NT2/D1 (cell line): ENCODE measurements at regions not wholly inside any gene's neighbourhood (a gene's known extent, or its start where the extent isn't known, plus 50 kb on each side); places are given as distances from the start of the nearest gene placed in this dataset.
"Not testable (repeated sequence)": the region's sequence is repeated elsewhere in the genome, so short reads cannot be mapped to it uniquely, and the experiment has no call there.

Source experiments
- DNase-seq: peaks from one replicate; pipeline ENCODE4 v3.0.0-alpha.2; 2011; ENCODE audit warnings: low read depth, low spot score
- H3K27me3 ChIP-seq: 2 replicates; pipeline ENCODE4 v1.6.0; 2011; ENCODE audit warnings: mild to moderate bottlenecking; ENCODE audit not compliant: insufficient read length, insufficient read depth
- H3K36me3 ChIP-seq: 2 replicates; pipeline ENCODE4 v1.6.1; 2011; ENCODE audit warnings: mild to moderate bottlenecking, low read length, mixed read lengths; ENCODE audit not compliant: insufficient read depth, insufficient read length
- H3K4me1 ChIP-seq: 2 replicates; pipeline ENCODE4 v1.5.1; 2011; ENCODE audit not compliant: insufficient read depth, insufficient read length
- H3K4me3 ChIP-seq: 2 replicates; pipeline ENCODE4 v1.5.1; 2011; ENCODE audit warnings: low read depth; ENCODE audit not compliant: insufficient read length
- H3K9ac ChIP-seq: 2 replicates; pipeline ENCODE4 v1.6.0; 2011; ENCODE audit warnings: low read depth; ENCODE audit not compliant: insufficient read length
- H3K9me3 ChIP-seq: 2 replicates; pipeline ENCODE4 v1.5.1; 2011; ENCODE audit warnings: mild to moderate bottlenecking, low read length; ENCODE audit not compliant: insufficient read depth
- SUZ12 ChIP-seq: IDR thresholded peaks from 2 replicates; pipeline ENCODE4 v1.6.1; 2011; ENCODE audit not compliant: insufficient read length, insufficient read depth; ENCODE audit errors: extremely low read depth
- YY1 ChIP-seq: IDR thresholded peaks from 2 replicates; pipeline ENCODE4 v1.6.1; 2011; ENCODE audit not compliant: insufficient read length, insufficient read depth
- ZNF274 ChIP-seq: IDR thresholded peaks from 2 replicates; pipeline ENCODE4 v1.6.1; 2011; ENCODE audit warnings: mild to moderate bottlenecking, low read depth, low read length

DNA sequence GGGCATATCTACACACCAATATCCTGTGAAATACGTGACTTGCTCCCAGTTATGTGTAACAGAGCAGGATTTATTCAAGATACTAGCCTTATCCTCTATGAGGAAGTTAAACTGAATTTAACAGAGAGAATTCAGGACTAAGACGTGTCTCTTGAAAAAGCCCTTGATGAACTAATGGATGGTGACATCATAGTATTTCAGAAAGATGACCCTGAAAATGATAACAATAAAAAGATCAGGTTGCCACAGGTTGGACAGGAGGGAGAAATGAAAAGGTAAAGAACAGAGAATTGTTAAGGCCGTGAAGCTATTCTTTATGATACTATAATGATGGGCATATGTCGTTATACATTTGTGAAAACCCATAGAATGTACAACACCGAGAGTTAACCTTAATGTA is 56.2 kb upstream of the EFNA5 start:
- H3K27me3 ChIP-seq = no peaks in the 10 kb centered on the region
- no peak for TF ChIP-seq YY1
- no peak for TF ChIP-seq SUZ12
- TF ChIP-seq ZNF274 = no peak
- no peak overlapping the region for H3K9ac ChIP-seq
- H3K36me3 ChIP-seq = no peaks in the 10 kb centered on the region
- no peaks in the 10 kb centered on the region for H3K9me3 ChIP-seq
- DNase-seq = no peak
- H3K4me3 ChIP-seq = no peak overlapping the region
- H3K4me1 ChIP-seq = no peaks in the 10 kb centered on the region

- no peak for DNase-seq
- TF ChIP-seq YY1 (no peak), SUZ12 (no peak), ZNF274 (no peak)
- Histone ChIP-seq H3K4me3 (no peak overlapping the region), H3K9me3 (no peaks in the 10 kb centered on the region), H3K4me1 (no peaks in the 10 kb centered on the region), H3K9ac (no peak overlapping the region), H3K36me3 (no peaks in the 10 kb centered on the region), H3K27me3 (no peaks in the 10 kb centered on the region)
These were observed 53.9 kb upstream of the EFNA5 start for GRCh38 chr5:107724642-107725041.

DNA sequence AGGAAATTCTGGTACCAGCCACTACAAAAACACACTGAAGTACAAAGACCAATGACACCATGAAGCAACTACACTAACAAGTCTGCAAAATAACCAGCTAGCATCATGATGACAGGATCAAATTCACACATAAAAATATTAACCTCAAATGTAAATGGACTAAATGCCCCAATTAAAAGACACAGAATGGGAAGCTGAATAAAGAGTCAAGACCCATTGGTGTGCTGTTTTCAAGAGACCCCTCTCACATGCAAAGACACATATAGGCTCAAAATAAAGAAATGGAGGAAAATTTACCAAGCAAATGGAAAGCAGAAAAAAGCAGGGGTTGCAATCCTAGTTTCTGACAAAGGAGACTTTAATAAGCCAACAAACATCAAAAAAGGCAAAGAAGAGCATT is 50.5 kb upstream of the EFNA5 start:
- not testable (repeated sequence) for H3K4me1 ChIP-seq

More for the DNA sequence above, 50.5 kb upstream of the EFNA5 start:
- not testable (repeated sequence) for H3K9me3 ChIP-seq, H3K36me3 ChIP-seq, DNase-seq, H3K9ac ChIP-seq, H3K4me3 ChIP-seq, H3K27me3 ChIP-seq
